ENCODE measurements at regions not wholly inside any gene's neighbourhood (a gene's known extent, or its start where the extent isn't known, plus 50 kb on each side); places are given as distances from the start of the nearest gene placed in this dataset.
"Not testable (repeated sequence)": the region's sequence is repeated elsewhere in the genome, so short reads cannot be mapped to it uniquely, and the experiment has no call there.

DNA sequence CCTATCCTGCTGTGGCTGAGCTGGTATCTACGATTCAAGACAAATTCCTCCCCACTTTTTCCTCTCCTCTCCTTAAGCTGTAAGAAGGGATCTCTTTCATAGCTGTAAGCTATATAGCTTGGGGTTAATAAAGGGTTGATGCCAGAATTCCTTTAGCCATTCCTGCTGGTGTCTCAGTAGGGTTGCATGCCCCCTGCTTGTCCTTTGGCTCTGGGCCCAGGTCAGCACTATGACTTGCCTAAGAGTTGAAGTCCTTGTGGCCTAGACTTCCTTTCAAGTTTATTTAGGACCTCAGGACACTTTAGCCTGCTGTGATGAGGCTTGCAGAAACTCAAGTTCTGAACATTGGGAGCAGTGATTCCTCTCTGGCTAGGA lies 270.0 kb downstream of the AMY1C start:
- DNase-seq (ENCODE audit: low read depth, low spot score) = no peak

DNA sequence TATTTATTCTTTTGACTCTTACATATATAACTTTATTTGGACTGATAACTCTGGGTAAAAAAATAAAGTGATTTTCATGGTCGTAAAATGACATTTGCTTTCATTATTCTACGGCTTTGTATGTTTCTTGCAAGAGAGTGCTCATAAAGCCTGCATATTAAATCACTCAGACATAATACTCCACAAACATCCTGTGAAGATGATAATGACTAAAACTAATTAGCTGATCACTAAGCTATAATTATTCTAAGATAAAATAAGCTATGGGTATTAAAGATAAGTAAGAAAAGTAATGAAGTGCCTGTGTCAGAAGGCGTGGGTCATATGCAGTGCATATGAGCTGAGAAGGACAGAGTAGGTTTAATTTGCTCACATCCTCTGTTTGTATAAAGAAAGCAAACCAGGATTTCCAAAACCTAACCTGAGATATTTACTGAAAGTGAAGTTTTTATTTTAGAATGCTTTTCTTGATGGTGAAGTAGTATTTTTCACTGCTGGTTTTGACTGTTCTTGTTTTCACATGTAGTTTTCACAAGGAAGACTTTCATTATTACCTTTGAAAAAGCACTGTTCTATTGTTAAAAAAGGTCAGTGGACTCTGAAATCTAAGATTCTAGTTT lies 278.8 kb downstream of the AMY1C start:
- no peak for DNase-seq (ENCODE audit: low read depth, low spot score)

DNA sequence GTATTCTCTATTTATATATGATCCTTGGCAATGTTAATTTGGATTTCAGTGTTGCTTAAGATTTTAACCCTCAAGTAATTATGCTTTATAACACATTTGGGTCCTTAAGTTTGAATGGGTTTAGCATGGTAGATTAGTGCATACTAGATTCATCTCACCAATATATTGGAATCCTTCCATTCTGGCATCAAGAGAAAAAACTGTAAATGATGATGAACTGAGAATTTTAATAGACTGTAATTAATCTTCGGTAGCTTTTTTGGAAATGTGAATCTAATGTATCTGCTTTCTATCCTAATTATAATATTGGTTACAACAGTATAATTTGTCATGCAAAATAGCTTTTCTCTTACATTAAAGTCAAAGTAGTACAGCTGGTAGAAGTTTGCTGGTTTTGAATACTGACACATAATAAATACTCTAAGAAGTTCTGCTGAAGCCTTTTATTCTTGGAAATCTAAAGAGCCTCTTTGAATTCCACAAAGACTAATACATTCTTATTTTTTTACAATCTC lies 279.8 kb downstream of the AMY1C start:
- no peak for DNase-seq (ENCODE audit: low read depth, low spot score)

DNA sequence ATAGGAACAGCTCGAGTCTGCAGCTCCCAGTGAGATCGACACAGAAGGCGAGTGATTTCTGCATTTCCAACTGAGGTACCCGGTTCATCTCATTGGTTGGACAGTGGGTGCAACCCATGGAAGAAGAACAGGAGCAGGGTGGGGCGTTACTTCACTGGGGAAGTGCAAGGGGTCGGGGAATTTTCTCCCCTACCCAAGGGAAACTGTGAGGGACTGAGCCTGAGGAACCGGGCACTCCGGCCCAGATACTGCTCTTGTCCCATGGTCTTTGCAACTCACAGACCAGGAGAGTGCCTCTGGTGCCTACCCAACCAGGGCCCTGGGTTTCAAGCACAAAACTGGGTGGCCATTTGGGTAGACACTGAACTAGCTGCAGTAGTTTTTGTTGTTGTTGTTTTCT lies 307.1 kb downstream of the AMY1C start:
- no peak for DNase-seq (ENCODE audit: low read depth, low spot score)

DNA sequence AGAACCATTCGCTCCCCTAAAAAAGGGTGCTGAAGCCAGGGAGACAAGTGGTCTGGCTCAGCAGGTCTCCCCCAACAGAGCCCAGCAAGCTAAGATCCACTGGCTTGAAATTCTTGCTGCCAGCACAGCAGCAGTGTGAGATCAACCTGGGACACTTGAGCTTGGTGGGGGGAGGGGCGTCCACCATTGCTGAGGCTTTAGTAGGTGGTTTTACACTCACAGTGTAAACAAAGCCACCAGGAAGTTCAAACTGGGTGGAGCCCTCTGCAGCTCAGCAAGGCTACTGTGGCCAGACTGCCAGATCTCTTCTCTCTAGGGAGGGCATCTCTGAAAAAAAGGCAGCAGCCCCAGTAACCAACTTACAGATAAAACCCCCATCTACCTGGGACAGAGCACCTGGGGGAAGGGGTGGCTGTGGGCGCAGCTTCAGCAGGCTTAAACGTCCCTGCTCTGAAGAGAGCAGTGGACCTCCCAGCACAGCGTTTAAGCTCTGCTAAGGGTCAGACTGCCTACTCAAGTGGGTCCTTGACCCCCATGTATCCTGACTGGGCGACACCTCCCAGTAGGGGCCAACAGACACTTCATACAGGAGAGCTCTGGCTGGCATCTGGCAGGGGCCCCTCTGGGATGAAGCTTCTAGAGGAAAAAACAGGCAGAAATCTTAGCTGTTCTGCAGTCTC lies 307.7 kb downstream of the AMY1C start:
- DNase-seq (ENCODE audit: low read depth, low spot score) = not testable (repeated sequence)

DNA sequence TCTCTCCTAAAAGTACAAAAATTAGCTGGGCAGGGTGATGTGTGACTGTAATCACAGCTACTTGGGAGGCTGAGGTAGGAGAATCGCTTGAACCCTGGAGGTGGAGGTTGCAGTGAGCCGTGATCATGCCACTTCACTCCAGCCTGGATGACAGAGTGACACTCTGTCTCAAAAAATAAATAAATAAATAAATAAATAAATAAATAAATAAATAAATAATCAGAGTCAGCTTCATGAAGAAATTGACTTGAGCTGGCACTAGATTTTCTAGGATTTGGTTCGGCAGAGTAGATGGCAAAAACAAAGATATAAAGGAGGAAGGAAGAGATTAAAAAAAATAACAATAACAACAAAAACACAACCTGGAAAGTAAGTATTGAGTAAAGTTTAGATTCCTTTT lies 311.9 kb downstream of the AMY1C start:
- not testable (repeated sequence) for DNase-seq (ENCODE audit: low read depth, low spot score)

DNA sequence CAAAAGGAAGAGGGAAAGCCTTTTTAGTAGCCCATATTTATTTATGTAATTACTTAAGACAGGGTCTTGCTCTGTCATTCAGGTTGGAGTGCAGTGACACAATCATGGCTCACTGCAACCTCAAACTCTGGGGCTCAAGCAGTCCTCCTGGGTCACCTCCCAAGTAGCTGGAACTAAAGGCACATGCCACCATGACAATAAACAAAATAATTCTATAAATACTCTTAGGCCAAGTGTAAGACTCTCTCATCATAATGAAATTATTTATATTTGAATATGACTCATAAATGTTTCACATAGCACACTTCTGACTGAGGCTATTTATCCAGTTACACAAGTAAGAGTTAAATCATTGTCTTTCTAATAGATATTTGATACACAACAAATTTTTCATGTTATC lies 314.7 kb downstream of the AMY1C start:
- no peak for DNase-seq (ENCODE audit: low read depth, low spot score)

DNA sequence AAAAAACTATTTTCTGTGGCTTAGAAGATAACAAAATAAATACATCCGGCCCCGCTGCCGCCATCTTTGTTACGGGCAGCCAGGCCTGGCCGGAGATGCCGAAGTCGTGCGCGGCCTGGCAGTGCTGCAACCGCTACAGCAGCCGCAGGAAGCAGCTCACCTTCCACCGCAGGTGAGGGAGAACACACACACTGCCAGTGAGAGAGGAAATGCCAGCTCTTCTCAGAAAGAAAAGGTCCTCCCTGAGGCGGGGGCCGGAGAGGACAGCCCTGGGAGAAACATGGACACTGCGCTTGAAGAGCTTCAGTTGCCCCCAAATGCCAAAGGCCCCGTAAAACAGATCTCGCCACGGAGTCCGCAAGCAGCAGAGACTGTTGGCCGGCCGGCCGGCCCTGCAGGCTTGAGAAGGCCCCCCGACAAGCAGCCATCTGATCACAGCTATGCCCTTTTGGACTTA lies 323.2 kb downstream of the AMY1C start:
- DNase-seq (ENCODE audit: low read depth, low spot score) = no peak

DNA sequence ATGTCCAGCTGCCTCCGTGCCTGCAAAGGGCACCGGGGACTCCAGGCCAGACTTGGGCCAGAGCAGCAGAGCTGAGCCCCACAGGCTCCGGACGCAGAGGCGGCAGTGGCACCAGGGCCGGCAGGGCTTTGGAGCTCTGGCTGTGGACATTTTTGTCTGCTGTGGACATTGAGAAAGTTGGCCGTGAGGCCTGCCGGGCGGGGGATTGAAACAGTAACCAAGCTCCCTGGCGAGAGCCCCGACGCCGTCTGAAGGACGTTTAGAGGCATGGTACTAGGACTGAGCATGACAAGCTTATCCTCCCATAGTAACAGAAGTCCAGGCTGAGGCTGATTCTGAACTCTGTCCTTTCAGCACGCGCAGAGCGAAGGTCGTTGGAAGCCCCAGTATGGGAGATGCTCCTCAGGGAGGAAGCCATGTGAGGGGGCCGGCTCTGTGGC lies 323.8 kb downstream of the AMY1C start:
- DNase-seq (ENCODE audit: low read depth, low spot score) = no peak

DNA sequence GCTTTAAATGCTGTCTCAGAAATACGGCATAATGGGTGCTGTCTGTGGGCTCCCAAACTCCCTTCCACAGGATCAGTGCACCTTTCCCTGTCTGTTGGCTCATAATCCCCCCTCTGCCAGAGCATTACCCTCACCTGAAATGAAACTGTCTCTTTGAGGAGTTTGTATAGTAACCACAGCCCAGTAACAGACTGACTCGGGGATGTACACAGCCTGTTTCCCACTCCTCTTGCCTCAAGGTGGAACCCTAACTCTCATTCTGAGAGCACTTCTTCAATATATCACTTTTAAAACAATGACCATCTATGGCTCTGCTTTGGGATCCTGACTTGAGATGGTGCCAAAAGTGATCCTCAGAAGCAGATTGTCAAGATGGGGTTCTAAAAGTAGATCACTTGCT lies 332.5 kb downstream of the AMY1C start:
- no peak for DNase-seq (ENCODE audit: low read depth, low spot score)

DNA sequence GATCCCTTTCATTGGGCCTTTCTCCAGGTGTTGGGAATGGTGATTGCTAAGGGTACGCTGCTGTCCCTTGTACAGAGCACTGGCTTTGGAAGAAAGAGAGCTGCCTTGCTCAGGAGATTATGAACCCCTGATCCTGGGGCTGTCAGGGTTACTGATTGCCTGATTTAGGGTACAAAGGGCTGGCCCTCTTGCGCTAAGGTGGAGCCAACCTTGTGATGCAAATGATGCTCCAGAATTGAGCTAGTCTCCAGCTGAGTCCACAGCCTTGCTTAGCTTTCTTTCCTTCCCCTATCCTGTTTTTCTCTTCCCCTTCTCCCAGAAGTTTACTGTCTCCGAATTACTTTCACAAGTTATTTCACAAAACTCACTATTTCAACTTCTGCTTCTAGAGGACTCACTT lies 334.7 kb downstream of the AMY1C start:
- no peak for DNase-seq (ENCODE audit: low read depth, low spot score)

DNA sequence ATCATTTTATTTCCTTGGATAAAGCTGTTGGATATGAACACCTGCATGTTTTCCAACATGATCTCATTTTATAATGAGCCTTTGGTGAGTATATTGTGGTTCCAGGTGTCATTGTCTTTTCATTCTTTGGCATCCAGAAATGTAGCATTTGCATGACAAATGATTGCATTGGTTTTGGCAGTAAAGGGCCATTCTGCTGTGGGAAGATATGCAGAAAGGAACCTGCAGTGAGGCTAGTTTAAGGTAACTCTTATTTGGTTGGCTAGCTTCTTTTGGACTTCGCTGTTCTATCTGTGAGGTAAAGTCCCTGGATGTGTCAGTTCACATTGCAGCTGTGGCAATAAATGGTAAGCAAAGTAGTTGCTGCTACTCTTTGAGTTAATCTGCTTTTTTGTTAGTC lies 343.0 kb downstream of the AMY1C start:
- DNase-seq (ENCODE audit: low read depth, low spot score) = no peak

DNA sequence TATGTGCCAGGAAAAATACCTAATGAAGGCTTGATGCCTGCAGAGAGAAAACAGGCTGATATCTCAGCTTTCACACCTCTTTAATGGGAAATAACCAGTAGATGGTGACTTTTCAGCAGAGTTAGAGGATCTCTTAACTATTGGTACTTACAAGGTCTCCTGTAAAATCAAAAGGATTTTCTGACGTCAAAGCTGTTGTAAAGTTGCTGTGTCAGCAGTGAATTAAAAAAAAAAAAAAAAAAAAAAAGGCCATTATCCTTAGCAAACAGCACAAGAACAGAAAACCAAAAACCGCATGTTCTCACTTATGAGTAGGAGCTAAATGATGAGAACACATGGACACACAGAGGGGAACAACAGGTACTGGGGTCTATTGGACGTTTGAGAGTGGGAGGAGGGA lies 349.1 kb downstream of the AMY1C start:
- DNase-seq (ENCODE audit: low read depth, low spot score) = no peak

DNA sequence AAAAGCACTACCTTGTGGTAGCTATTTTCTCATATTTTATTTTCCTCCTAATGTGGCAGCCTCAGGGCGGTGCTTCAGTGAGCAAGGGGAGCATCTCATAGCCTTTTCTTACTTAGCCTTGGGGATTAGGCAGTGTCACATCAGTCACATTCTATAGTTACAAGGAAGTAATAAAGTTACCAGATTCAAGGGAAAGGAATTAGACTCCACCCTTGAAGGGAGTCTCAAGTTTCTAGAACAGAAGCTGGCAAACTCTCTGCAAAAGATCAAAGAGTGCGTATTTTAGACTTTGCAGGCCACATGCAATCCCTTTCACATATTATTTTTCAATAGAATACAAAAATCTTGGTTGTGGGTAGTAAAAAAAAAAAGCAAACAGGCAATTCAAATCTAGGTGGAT lies 350.4 kb downstream of the AMY1C start:
- DNase-seq (ENCODE audit: low read depth, low spot score) = no peak

DNA sequence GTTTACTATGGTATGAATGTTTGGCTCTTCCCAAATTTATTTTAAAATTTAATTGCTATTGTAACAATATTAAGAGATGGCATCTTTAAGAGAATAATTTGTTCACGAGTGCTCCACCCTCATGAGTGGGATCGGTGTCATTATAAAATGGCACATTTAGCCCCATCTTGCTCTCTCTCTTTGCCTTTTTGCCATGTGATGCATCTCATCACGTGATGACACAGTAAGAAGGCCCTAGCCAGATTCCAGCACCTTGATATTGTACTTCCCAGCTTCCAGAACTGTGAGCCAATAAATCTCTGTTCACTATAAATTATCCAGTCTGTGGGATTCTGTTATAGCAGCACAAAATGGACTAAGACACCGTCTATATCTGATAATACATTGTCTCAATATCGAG lies 355.8 kb downstream of the AMY1C start:
- no peak for DNase-seq (ENCODE audit: low read depth, low spot score)

DNA sequence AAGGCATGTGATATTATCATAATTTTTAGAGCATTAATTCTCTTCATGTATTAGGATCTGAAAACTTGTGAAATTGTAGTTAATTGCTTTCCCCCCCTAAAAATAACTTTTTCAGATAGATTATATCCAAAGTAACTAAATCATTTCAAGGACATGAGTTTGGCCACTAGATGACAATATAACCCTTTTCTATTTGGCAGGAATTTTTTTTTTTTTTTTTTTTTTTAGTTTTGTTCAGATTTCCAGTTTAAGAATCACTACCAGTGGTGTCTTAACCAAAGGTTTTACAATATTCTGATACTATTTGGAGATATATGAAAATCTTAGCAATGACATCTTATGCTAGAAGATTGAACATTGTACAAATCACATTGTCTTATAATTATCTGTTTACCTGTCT lies 370.8 kb downstream of the AMY1C start:
- DNase-seq (ENCODE audit: low read depth, low spot score) = no peak

DNA sequence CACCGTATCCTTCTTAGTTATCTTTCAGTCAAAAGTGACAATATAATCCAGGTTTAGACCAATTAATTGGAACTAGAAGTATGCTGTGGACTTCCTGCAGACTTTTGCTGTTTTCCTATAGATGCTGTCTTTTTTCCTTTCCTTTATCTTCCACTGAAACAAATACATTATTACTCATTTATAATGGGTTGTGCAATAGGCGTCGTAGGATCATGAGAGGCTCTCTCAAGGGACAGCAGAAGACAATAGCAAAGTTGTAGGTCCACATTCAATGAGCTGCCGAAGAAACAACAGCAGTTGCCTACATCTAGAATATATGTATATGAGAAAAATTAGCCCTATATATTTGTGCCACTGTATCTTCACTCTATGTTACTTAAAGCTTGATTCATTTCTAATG lies 371.6 kb downstream of the AMY1C start:
- DNase-seq (ENCODE audit: low read depth, low spot score) = no peak

DNA sequence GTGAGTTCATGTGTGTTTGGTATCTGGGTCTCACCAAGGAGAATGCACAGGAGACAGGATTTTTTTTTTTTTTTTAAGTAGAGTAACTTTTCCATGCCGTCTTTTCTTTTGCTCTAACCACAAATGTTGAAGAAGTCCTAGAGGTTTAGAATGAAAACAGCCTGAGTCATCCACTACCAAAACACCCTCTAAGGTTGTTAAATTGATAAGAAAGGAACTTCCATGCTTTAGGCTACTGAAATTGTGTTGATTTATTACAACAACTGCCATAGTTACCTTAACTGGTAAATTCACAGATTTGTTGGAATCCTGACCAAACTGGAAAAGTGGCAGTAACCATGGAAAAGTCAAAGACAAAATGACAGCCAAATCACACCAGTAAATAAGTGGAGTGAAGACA lies 375.6 kb downstream of the AMY1C start:
- DNase-seq (ENCODE audit: low read depth, low spot score) = peak; percentile 23

DNA sequence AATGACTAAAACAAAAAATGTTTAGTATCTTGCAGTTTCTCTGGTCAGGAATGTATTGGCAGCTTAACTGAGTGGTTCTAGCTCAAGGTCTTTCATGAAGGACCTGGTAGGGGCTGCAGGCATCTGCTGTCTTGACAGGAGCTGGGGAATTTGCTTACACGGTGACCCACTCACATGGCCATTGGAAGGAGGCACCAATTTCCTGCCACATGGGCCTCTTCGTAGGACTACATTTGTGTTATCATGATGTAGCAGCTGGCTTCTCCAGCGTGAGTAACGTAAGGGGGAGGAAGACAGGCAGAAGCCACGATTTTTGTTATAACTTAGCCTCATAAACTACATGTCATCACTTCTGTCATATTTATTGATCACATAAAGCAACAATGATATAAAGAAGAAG lies 376.3 kb downstream of the AMY1C start:
- no peak for DNase-seq (ENCODE audit: low read depth, low spot score)

DNA sequence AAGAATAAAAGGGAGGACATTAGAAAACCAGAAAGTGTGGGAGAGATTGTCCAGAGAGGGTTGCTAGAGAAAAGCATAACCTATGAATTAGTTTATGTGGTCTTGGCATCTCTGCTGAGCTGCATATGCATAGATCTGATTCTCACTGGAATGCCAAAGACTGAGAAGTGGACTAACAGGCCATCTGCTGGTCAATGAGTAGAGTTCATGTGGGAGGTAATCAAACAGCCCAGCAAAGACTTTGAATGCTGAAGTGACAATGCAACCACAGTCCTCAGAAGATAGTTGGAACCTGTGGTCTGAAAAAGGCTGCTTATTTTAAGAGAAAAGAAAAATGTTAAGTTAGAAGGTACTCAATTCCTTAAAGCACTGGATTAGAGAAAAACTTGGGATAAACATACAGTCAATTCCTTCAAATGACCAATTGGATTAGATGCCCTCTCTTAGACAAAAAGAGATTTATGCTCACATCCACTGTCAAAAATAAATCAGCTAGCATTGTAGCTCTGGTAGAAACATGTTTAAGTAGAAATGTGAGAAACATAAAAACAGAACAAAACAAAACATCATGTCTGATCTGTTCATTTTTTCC lies 382.8 kb downstream of the AMY1C start:
- peak; percentile 23 for DNase-seq (ENCODE audit: low read depth, low spot score)

DNA sequence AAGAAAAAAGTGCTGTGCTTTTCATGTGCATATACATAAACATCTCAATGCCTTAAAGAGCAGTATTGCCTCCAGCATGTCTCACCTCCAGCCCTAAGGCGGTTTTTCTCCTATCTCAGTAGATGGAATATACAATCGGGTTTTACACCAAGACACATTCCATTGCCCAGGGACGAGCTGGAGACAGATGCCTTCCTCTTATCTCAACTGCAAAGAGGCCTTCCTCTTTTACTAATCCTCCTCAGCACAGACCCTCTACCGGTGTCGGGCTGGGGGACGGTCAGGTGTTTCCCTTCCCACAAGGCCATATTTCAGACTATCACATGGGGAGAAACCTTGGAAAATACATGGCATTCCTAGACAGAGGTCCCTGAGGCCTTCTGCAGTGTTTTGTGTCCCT lies 385.3 kb downstream of the AMY1C start:
- not testable (repeated sequence) for DNase-seq (ENCODE audit: low read depth, low spot score)

DNA sequence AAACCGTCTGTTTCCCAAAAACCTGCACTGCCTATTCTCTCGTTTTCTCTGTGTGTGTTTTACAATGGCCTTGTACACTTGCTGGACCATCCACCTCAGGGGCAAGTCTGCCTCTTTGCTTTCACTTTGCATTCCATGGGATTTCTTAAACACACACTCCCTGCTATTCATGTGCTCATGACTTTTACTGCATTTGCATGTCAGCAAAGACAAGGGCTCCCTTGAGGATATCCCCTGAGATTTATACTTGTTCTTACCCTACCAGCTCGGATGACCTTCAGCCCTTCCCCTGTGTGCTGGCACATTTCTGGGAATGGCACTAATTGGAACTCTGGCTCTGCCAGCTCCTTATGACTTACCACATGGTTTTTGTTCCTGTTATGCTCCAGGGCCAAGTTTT lies 386.9 kb downstream of the AMY1C start:
- DNase-seq (ENCODE audit: low read depth, low spot score) = no peak

DNA sequence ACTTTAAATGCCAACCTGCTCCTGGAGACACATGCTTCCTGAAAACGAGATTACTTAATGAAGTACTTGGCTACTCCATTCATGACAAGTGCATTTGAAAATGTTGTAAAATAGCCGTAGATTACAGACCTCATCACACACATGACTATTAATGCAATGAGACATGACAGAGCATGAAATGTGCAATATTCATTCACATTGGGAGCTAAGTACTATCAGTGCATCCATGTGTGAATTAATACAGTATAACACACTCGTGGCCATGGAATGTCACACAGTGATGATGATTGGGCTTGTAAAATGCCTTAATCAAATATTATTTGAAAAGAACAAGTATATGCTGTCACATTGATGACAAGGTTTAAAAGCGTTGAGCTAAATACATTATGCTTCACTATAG lies 407.0 kb downstream of the AMY1C start:
- DNase-seq (ENCODE audit: low read depth, low spot score) = no peak
